SK-N-SH (cell line): ENCODE measurements at regions not wholly inside any gene's neighbourhood (a gene's known extent, or its start where the extent isn't known, plus 50 kb on each side); places are given as distances from the start of the nearest gene placed in this dataset.

ENCODE experiments used
- CTCF ChIP-seq: fragments of 200-600 bp; sonication (generic); IDR thresholded peaks from 2 replicates; pipeline ENCODE4 v1.6.1; 2017; ENCODE audit warnings: antibody characterized with exemption, mild to moderate bottlenecking, moderate library complexity
- EP300 ChIP-seq, 2 experiments: IDR thresholded peaks; 2 replicates each; pipeline versions ENCODE4 v1.4.0 to v1.6.1; 2012; ENCODE audit warnings: borderline replicate concordance in 1 of 2, low read depth in 1 of 2, low read length in 1 of 2
- EZH2phosphoT487 ChIP-seq: fragments of 200-600 bp; sonication (generic); IDR thresholded peaks from 2 replicates; pipeline ENCODE4 v1.6.1; 2017; ENCODE audit warnings: low read depth, mixed run types, mild to moderate bottlenecking, antibody characterized with exemption, moderate library complexity, borderline replicate concordance
- GABPA ChIP-seq: IDR thresholded peaks from 2 replicates; pipeline ENCODE4 v1.4.0; 2012; ENCODE audit warnings: low read depth, mild to moderate bottlenecking
- JUND ChIP-seq: IDR thresholded peaks from 2 replicates; pipeline ENCODE4 v1.4.0; 2012
- MAX ChIP-seq: IDR thresholded peaks from 2 replicates; pipeline ENCODE4 v1.4.0; 2012; ENCODE audit warnings: low read depth
- MEF2A ChIP-seq: IDR thresholded peaks from 2 replicates; pipeline ENCODE4 v1.4.0; 2012; ENCODE audit warnings: low read depth, borderline replicate concordance
- POLR2AphosphoS5 ChIP-seq: IDR thresholded peaks from 2 replicates; pipeline ENCODE4 v1.6.1; 2012; ENCODE audit warnings: low read depth, low read length
- RCOR1 ChIP-seq: fragments of 150-350 bp; IDR thresholded peaks from 2 replicates; pipeline ENCODE4 v1.6.1; 2017; ENCODE audit warnings: antibody characterized with exemption, low read length
- USF2 ChIP-seq: fragments of 150-350 bp; IDR thresholded peaks from 2 replicates; pipeline ENCODE4 v1.6.1; 2017; ENCODE audit warnings: antibody characterized with exemption, low read length, low read depth, borderline replicate concordance

- TF ChIP-seq MAX (no peak), MEF2A (no peak), POLR2AphosphoS5 (no peak), CTCF (no peak), USF2 (no peak), EP300 (IDR thresholded peaks at IDR 0.05; ENCODE audit: borderline replicate concordance in 1 of 2, low read depth in 1 of 2, low read length in 1 of 2) (no peak), RCOR1 (no peak), JUND (no peak), GABPA (no peak), EZH2phosphoT487 (no peak)
Measured at GRCh38 chr14:87873741-87874140, 119.2 kb downstream of the GALC start.
